ENCODE measurements at regions not wholly inside any gene's neighbourhood (a gene's known extent, or its start where the extent isn't known, plus 50 kb on each side); places are given as distances from the start of the nearest gene placed in this dataset.

DNA sequence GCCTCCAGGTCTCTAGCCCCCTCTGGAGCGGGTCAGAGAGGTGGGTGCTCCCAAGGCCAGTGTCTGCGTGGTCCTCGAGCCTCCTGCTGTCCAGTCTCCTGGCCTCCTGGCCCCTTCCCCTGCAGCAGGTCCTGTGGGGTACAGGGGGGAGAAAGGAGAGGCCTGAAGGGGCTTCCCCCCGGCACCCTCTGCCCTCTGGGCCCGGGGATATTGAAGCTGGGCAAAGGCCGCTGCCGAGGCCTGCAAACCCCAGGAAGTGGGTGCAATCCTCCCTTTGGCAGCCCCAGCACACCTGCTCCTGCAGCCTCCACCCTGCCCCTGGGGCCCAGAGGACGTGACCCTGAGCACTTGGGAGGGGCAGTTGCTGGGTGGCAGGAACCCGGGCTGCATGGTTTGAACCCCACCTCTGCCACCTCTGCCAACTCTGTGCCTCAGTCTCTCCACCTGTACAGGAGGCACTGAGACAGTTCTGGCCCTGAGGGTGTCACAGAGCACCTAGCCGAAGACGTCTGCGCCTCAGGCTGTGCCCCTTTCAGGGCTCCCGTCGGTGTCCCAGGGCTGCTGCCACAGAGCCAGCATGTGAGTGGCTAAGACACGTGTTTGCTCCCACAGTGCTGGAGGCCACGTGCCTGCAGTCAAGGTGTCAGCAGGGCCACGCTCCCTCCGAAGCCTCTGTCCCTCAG, 59.1 kb upstream of the INPP5A start:
- TF ChIP-seq, protein P1, sequence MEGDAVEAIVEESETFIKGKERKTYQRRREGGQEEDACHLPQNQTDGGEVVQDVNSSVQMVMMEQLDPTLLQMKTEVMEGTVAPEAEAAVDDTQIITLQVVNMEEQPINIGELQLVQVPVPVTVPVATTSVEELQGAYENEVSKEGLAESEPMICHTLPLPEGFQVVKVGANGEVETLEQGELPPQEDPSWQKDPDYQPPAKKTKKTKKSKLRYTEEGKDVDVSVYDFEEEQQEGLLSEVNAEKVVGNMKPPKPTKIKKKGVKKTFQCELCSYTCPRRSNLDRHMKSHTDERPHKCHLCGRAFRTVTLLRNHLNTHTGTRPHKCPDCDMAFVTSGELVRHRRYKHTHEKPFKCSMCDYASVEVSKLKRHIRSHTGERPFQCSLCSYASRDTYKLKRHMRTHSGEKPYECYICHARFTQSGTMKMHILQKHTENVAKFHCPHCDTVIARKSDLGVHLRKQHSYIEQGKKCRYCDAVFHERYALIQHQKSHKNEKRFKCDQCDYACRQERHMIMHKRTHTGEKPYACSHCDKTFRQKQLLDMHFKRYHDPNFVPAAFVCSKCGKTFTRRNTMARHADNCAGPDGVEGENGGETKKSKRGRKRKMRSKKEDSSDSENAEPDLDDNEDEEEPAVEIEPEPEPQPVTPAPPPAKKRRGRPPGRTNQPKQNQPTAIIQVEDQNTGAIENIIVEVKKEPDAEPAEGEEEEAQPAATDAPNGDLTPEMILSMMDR (IDR thresholded peaks at IDR 0.05) = no peak
- no peak for TF ChIP-seq POLR2A (IDR thresholded peaks at IDR 0.05)
